ENCODE measurements at regions not wholly inside any gene's neighbourhood (a gene's known extent, or its start where the extent isn't known, plus 50 kb on each side); places are given as distances from the start of the nearest gene placed in this dataset.
A peak's percentile ranks its signal among the peaks of the same experiment; 100 is the strongest.

GRCh38 chr4:158079661-158080060 lies 93.2 kb downstream of the GASK1B start:
- H3K9me2 ChIP-seq (ENCODE audit: insufficient read depth) = no peaks in the 10 kb centered on the region
- H3K4me3 ChIP-seq = no peak overlapping the region
- peak overlapping the region; percentile 12; the same call in 1 of the 2 replicates for H2AFZ ChIP-seq
- H4K20me1 ChIP-seq (replicated peaks; ENCODE audit: insufficient read depth) = no peaks in the 10 kb centered on the region
- Mint-ChIP-seq H3K27me3 (ENCODE audit: insufficient read depth, low read depth, poor library complexity) (no peaks in the 10 kb centered on the region), H3K27ac (no peak overlapping the region), H3K4me1 (no peaks in the 10 kb centered on the region), H3K36me3 (ENCODE audit: low read depth) (no peaks in the 10 kb centered on the region), H3K9me3 (no peaks in the 10 kb centered on the region), H3K4me3 (no peak overlapping the region)
- no peaks in the 10 kb centered on the region for H3K79me2 ChIP-seq (replicated peaks; ENCODE audit: insufficient read depth)
- H3F3A ChIP-seq (replicated peaks; ENCODE audit: low read depth) = no peaks in the 10 kb centered on the region
- no peak overlapping the region for H3K4me2 ChIP-seq
- H3K27me3 ChIP-seq (ENCODE audit: insufficient read depth) = no peaks in the 10 kb centered on the region
- no peak for DNase-seq (ENCODE audit: low spot score)
- H3K36me3 ChIP-seq (ENCODE audit: insufficient read depth) = no peaks in the 10 kb centered on the region
- TF ChIP-seq CREB1 (CRISPR knock-in tag; IDR thresholded peaks at IDR 0.05; ENCODE audit: low read depth) (no peak), POLR2AphosphoS5 (IDR thresholded peaks at IDR 0.05; ENCODE audit: low read depth) (no peak), NANOG (IDR thresholded peaks at IDR 0.05; ENCODE audit: borderline replicate concordance) (no peak), EZH2phosphoT487 (IDR thresholded peaks at IDR 0.05; ENCODE audit: unreplicated experiment) (no peak), ZNF331 (CRISPR knock-in tag; IDR thresholded peaks at IDR 0.05; ENCODE audit: low read depth) (no peak), ZNF462 (CRISPR knock-in tag; IDR thresholded peaks at IDR 0.05) (no peak), JUNB (IDR thresholded peaks at IDR 0.05; ENCODE audit: unreplicated experiment) (no peak), EZH2 (IDR thresholded peaks at IDR 0.05; ENCODE audit: low read depth, unreplicated experiment) (no peak), ZNF114 (CRISPR knock-in tag; IDR thresholded peaks at IDR 0.05) (no peak), STAT1 (IDR thresholded peaks at IDR 0.05; ENCODE audit: unreplicated experiment) (no peak), CTCF (conservative IDR thresholded peaks at IDR 0.05; ENCODE audit: low read depth in 2 of 2) (no peak)
- TF ChIP-seq, protein P1, sequence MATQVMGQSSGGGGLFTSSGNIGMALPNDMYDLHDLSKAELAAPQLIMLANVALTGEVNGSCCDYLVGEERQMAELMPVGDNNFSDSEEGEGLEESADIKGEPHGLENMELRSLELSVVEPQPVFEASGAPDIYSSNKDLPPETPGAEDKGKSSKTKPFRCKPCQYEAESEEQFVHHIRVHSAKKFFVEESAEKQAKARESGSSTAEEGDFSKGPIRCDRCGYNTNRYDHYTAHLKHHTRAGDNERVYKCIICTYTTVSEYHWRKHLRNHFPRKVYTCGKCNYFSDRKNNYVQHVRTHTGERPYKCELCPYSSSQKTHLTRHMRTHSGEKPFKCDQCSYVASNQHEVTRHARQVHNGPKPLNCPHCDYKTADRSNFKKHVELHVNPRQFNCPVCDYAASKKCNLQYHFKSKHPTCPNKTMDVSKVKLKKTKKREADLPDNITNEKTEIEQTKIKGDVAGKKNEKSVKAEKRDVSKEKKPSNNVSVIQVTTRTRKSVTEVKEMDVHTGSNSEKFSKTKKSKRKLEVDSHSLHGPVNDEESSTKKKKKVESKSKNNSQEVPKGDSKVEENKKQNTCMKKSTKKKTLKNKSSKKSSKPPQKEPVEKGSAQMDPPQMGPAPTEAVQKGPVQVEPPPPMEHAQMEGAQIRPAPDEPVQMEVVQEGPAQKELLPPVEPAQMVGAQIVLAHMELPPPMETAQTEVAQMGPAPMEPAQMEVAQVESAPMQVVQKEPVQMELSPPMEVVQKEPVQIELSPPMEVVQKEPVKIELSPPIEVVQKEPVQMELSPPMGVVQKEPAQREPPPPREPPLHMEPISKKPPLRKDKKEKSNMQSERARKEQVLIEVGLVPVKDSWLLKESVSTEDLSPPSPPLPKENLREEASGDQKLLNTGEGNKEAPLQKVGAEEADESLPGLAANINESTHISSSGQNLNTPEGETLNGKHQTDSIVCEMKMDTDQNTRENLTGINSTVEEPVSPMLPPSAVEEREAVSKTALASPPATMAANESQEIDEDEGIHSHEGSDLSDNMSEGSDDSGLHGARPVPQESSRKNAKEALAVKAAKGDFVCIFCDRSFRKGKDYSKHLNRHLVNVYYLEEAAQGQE (IDR thresholded peaks at IDR 0.05; ENCODE audit: unreplicated experiment) = no peak
- TF ChIP-seq, protein P2, sequence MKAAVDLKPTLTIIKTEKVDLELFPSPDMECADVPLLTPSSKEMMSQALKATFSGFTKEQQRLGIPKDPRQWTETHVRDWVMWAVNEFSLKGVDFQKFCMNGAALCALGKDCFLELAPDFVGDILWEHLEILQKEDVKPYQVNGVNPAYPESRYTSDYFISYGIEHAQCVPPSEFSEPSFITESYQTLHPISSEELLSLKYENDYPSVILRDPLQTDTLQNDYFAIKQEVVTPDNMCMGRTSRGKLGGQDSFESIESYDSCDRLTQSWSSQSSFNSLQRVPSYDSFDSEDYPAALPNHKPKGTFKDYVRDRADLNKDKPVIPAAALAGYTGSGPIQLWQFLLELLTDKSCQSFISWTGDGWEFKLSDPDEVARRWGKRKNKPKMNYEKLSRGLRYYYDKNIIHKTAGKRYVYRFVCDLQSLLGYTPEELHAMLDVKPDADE (IDR thresholded peaks at IDR 0.05) = no peak
- ATAC-seq = no peak
- H3K27ac ChIP-seq (ENCODE audit: low read depth) = no peak overlapping the region
- H3K4me1 ChIP-seq (ENCODE audit: insufficient read depth) = no peaks in the 10 kb centered on the region
